HEK293 (cell line): ENCODE measurements at regions not wholly inside any gene's neighbourhood (a gene's known extent, or its start where the extent isn't known, plus 50 kb on each side); places are given as distances from the start of the nearest gene placed in this dataset.

Experiments used
- CTCF ChIA-PET: fragments of 350-600 bp; formaldehyde crosslinking; extraction: SDS; loops from one replicate; lab custom pipeline; 2021; ENCODE audit warnings: antibody characterized with exemption; lab: Yijun Ruan, JAX
- POLR2A ChIA-PET: fragments of 300-600 bp; formaldehyde crosslinking; extraction: SDS; loops from one replicate; lab custom pipeline; 2020; ENCODE audit warnings: antibody characterized with exemption, inconsistent platforms; lab: Yijun Ruan, JAX
- H3K27ac ChIP-seq: fragments of 200-500 bp; sonication (Bioruptor generic); 2 replicates; pipeline ENCODE4 v1.5.1; 2014; ENCODE audit warnings: low read depth, low read length, control low read depth, inconsistent platforms; ENCODE audit errors: extremely low read depth
- H3K36me3 ChIP-seq, 2 experiments: fragments of 200-500 bp in 1 of 2; sonication (Bioruptor generic) in 1 of 2; 1 replicate in 1 of 2; 2 replicates in 1 of 2; pipeline ENCODE4 v1.5.1; 2014 to 2017; ENCODE audit warnings: inconsistent platforms in 2 of 2, low read length in 2 of 2; ENCODE audit not compliant: control insufficient read depth in 2 of 2, insufficient read depth in 1 of 2
- H3K4me1 ChIP-seq: fragments of 200-500 bp; sonication (Bioruptor generic); 2 replicates; pipeline ENCODE4 v1.5.1; 2014; ENCODE audit warnings: mild to moderate bottlenecking, low read length, inconsistent platforms; ENCODE audit not compliant: control insufficient read depth, insufficient read depth
- H3K4me3 ChIP-seq: 2 replicates; pipeline ENCODE4 v1.5.1; 2011; ENCODE audit warnings: low read depth, mild to moderate bottlenecking, control low read depth, low read length, moderate library complexity
- H3K9me3 ChIP-seq: fragments of 200-500 bp; sonication (Bioruptor generic); 2 replicates; pipeline ENCODE4 v1.5.1; 2014; ENCODE audit warnings: low read depth, low read length, inconsistent platforms; ENCODE audit not compliant: control insufficient read depth, insufficient read depth
- BCL11B ChIP-seq: fragments of 450-650 bp; formaldehyde crosslinking; IDR thresholded peaks from 2 replicates; pipeline ENCODE4 v1.5.1; 2016; ENCODE audit warnings: low read depth, missing biosample characterization, missing genetic modification characterization
- CTCF ChIP-seq: fragments of 450-650 bp; formaldehyde crosslinking; IDR thresholded peaks from 2 replicates; pipeline ENCODE4 v1.5.1; 2016; ENCODE audit warnings: missing biosample characterization, missing genetic modification characterization
- OVOL3 ChIP-seq: fragments of 450-650 bp; formaldehyde crosslinking; IDR thresholded peaks from 2 replicates; pipeline ENCODE4 v1.5.1; 2016; ENCODE audit warnings: missing biosample characterization, missing genetic modification characterization
- PRDM10 ChIP-seq: fragments of 450-650 bp; formaldehyde crosslinking; IDR thresholded peaks from 2 replicates; pipeline ENCODE4 v1.5.1; 2016; ENCODE audit warnings: missing biosample characterization, missing genetic modification characterization
- SCRT1 ChIP-seq: fragments of 450-650 bp; formaldehyde crosslinking; IDR thresholded peaks from 2 replicates; pipeline ENCODE4 v1.5.1; 2016; ENCODE audit warnings: missing biosample characterization, missing genetic modification characterization, borderline replicate concordance
- SCRT2 ChIP-seq: fragments of 450-650 bp; formaldehyde crosslinking; IDR thresholded peaks from 2 replicates; pipeline ENCODE4 v1.5.1; 2016; ENCODE audit warnings: missing biosample characterization, missing genetic modification characterization
- ZBTB17 ChIP-seq: fragments of 450-650 bp; formaldehyde crosslinking; IDR thresholded peaks from 2 replicates; pipeline ENCODE4 v1.5.1; 2016; ENCODE audit warnings: missing biosample characterization, missing genetic modification characterization
- ZNF175 ChIP-seq: fragments of 450-650 bp; formaldehyde crosslinking; IDR thresholded peaks from 2 replicates; pipeline ENCODE4 v1.5.1; 2016; ENCODE audit warnings: missing biosample characterization, missing genetic modification characterization
- ZNF18 ChIP-seq: fragments of 450-650 bp; formaldehyde crosslinking; IDR thresholded peaks from 2 replicates; pipeline ENCODE4 v1.5.1; 2016; ENCODE audit warnings: missing biosample characterization, missing genetic modification characterization
- ZNF2 ChIP-seq: fragments of 450-650 bp; formaldehyde crosslinking; IDR thresholded peaks from 2 replicates; pipeline ENCODE4 v1.5.1; 2016; ENCODE audit warnings: missing biosample characterization, missing genetic modification characterization
- ZNF223 ChIP-seq: fragments of 450-650 bp; formaldehyde crosslinking; IDR thresholded peaks from 2 replicates; pipeline ENCODE4 v1.5.1; 2016; ENCODE audit warnings: missing biosample characterization, missing genetic modification characterization
- ZNF280D ChIP-seq: fragments of 450-650 bp; formaldehyde crosslinking; IDR thresholded peaks from 2 replicates; pipeline ENCODE4 v1.5.1; 2016; ENCODE audit warnings: missing biosample characterization, missing genetic modification characterization
- ZNF341 ChIP-seq: fragments of 450-650 bp; formaldehyde crosslinking; IDR thresholded peaks from 2 replicates; pipeline ENCODE4; 2016; ENCODE audit warnings: low read depth, missing biosample characterization, missing genetic modification characterization
- ZNF350 ChIP-seq: fragments of 450-650 bp; formaldehyde crosslinking; IDR thresholded peaks from 2 replicates; pipeline ENCODE4 v1.5.0; 2017; ENCODE audit warnings: missing biosample characterization, mild to moderate bottlenecking, missing genetic modification characterization
- ZNF398 ChIP-seq: fragments of 450-650 bp; formaldehyde crosslinking; IDR thresholded peaks from 2 replicates; pipeline ENCODE4 v1.5.1; 2017; ENCODE audit warnings: missing biosample characterization, missing genetic modification characterization
- ZNF529 ChIP-seq: fragments of 450-650 bp; formaldehyde crosslinking; IDR thresholded peaks from 2 replicates; pipeline ENCODE4 v1.5.1; 2017; ENCODE audit warnings: missing genetic modification characterization, missing biosample characterization; ENCODE audit not compliant: insufficient replicate concordance
- ZNF600 ChIP-seq: fragments of 450-650 bp; formaldehyde crosslinking; IDR thresholded peaks from 2 replicates; pipeline ENCODE4 v1.5.1; 2016; ENCODE audit warnings: missing biosample characterization, missing genetic modification characterization
- ZNF621 ChIP-seq: fragments of 450-650 bp; formaldehyde crosslinking; IDR thresholded peaks from 2 replicates; pipeline ENCODE4 v1.5.1; 2017; ENCODE audit warnings: missing biosample characterization, missing genetic modification characterization
- ZNF629 ChIP-seq: fragments of 450-650 bp; formaldehyde crosslinking; IDR thresholded peaks from 2 replicates; pipeline ENCODE4 v1.5.1; 2017; ENCODE audit warnings: missing biosample characterization, missing genetic modification characterization
- ZNF660 ChIP-seq: fragments of 450-650 bp; IDR thresholded peaks from 2 replicates; pipeline ENCODE4 v1.5.1; 2018; ENCODE audit warnings: missing biosample characterization, mild to moderate bottlenecking, missing genetic modification characterization
- ZNF701 ChIP-seq: fragments of 450-650 bp; formaldehyde crosslinking; IDR thresholded peaks from 2 replicates; pipeline ENCODE4 v1.5.1; 2016; ENCODE audit warnings: missing biosample characterization, missing genetic modification characterization
- ZNF791 ChIP-seq: fragments of 450-650 bp; formaldehyde crosslinking; IDR thresholded peaks from 2 replicates; pipeline ENCODE4 v1.5.1; 2016; ENCODE audit warnings: missing biosample characterization, missing genetic modification characterization

GRCh38 chr4:112015960-112016359 is 129.3 kb upstream of the FAM241A start:
- H3K4me3 ChIP-seq, result no peak overlapping the region
- TF ChIP-seq OVOL3 (tag by site-specific recombination), result no peak
- peak; percentile 88 for TF ChIP-seq SCRT2 (tag by site-specific recombination)
- no peak for TF ChIP-seq ZNF629 (tag by site-specific recombination)
- TF ChIP-seq SCRT1 (tag by site-specific recombination), result peak; percentile 67; the same call in 1 of the 2 replicates
- no peak for TF ChIP-seq ZNF350 (tag by site-specific recombination)
- TF ChIP-seq, all 188 proteins: peak for 2
- ChIA-PET POLR2A (no interaction called here), CTCF (interaction anchor here (0.9 kb wide), 1 partner anchor 380 kb away, joined by 3 read pairs; no protein-coding TSS in a partner anchor)
- H3K4me1 ChIP-seq, result no peaks in the 10 kb centered on the region
- no peak overlapping the region for H3K27ac ChIP-seq
- H3K9me3 ChIP-seq, result no peaks in the 10 kb centered on the region
- no peaks in the 10 kb centered on the region for H3K36me3 ChIP-seq

- Histone ChIP-seq H3K9me3 (no peaks in the 10 kb centered on the region), H3K4me3 (no peak overlapping the region), H3K4me1 (no peaks in the 10 kb centered on the region), H3K27ac (no peak overlapping the region), H3K36me3 (no peaks in the 10 kb centered on the region)
- ChIA-PET POLR2A (no interaction called here), CTCF (interaction anchor here (0.6 to 1.8 kb wide), 4 partner anchors 8 to 382 kb away, joined by 3 to 5 read pairs (median 4); no protein-coding TSS in a partner anchor)
- TF ChIP-seq BCL11B (tag by site-specific recombination), result no peak
- TF ChIP-seq ZNF600 (tag by site-specific recombination), result no peak
- TF ChIP-seq ZNF18, result no peak
- TF ChIP-seq ZNF621 (tag by site-specific recombination), result no peak
- no peak for TF ChIP-seq ZNF280D (tag by site-specific recombination)
- TF ChIP-seq ZNF529 (tag by site-specific recombination), result no peak
- no peak for TF ChIP-seq ZNF175 (tag by site-specific recombination)
- no peak for TF ChIP-seq ZBTB17
- TF ChIP-seq ZNF398 (tag by site-specific recombination), result no peak
- TF ChIP-seq CTCF (tag by site-specific recombination), result no peak
- no peak for TF ChIP-seq ZNF2 (tag by site-specific recombination)
- no peak for TF ChIP-seq ZNF701
- TF ChIP-seq ZNF341, result no peak
- TF ChIP-seq PRDM10 (tag by site-specific recombination), result no peak
- no peak for TF ChIP-seq ZNF223 (tag by site-specific recombination)
- TF ChIP-seq ZNF660 (tag by site-specific recombination), result no peak
- TF ChIP-seq ZNF791 (tag by site-specific recombination), result no peak
These were observed 121.8 kb upstream of the FAM241A start for GRCh38 chr4:112023402-112023950.
